ENCODE measurements at regions not wholly inside any gene's neighbourhood (a gene's known extent, or its start where the extent isn't known, plus 50 kb on each side); places are given as distances from the start of the nearest gene placed in this dataset.
"Not testable (repeated sequence)": the region's sequence is repeated elsewhere in the genome, so short reads cannot be mapped to it uniquely, and the experiment has no call there.

GRCh38 chr17:72380737-72381136 lies 259.9 kb downstream of the SOX9 start:
- DNase-seq (ENCODE audit: insufficient read length, low spot score) (no peak), FAIRE-seq (no peak)
- TF ChIP-seq, protein P1, sequence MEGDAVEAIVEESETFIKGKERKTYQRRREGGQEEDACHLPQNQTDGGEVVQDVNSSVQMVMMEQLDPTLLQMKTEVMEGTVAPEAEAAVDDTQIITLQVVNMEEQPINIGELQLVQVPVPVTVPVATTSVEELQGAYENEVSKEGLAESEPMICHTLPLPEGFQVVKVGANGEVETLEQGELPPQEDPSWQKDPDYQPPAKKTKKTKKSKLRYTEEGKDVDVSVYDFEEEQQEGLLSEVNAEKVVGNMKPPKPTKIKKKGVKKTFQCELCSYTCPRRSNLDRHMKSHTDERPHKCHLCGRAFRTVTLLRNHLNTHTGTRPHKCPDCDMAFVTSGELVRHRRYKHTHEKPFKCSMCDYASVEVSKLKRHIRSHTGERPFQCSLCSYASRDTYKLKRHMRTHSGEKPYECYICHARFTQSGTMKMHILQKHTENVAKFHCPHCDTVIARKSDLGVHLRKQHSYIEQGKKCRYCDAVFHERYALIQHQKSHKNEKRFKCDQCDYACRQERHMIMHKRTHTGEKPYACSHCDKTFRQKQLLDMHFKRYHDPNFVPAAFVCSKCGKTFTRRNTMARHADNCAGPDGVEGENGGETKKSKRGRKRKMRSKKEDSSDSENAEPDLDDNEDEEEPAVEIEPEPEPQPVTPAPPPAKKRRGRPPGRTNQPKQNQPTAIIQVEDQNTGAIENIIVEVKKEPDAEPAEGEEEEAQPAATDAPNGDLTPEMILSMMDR (IDR thresholded peaks at IDR 0.05; ENCODE audit: insufficient read depth, missing control alignments): no peak

DNA sequence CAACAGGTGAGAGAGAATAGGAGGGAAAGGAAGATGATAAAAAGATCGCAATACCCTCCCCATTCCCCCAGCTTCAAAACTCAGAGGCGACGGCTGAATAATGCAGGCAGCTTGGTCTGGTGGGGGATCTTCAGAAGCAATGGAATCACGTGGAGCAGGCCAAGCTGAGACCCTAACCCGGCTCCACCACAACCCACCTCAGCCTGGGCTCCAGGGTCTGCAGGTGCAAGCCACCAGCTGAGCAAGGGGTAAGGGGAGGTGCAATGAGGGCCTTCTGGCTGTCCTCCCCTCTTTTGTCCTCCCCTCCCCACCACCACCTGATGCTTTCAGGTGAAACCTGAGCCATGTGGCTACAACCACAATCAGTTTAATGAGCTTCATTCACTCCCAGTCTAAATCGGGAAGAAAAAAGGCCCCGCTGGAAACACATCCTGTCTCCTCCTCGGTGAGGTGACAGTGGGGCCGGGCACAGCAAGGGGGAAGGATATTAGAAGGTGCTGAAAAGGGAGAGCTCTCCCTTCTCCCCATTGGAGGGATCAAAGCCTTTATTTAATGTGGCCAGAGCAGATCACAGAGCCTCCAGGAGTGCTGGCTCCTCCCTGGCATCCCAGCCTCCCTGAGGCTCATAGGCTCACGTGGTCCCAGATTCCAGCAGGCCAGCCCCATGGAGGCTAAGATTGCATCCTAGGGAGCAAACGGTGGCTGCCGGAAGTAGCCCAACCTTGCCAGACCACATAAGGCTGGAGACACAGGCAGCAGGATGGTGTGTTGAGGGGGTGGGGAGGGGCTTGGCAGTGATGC lies 261.0 kb downstream of the SOX9 start:
- DNase-seq (ENCODE audit: insufficient read length, low spot score): no peak
- no peak for FAIRE-seq

DNA sequence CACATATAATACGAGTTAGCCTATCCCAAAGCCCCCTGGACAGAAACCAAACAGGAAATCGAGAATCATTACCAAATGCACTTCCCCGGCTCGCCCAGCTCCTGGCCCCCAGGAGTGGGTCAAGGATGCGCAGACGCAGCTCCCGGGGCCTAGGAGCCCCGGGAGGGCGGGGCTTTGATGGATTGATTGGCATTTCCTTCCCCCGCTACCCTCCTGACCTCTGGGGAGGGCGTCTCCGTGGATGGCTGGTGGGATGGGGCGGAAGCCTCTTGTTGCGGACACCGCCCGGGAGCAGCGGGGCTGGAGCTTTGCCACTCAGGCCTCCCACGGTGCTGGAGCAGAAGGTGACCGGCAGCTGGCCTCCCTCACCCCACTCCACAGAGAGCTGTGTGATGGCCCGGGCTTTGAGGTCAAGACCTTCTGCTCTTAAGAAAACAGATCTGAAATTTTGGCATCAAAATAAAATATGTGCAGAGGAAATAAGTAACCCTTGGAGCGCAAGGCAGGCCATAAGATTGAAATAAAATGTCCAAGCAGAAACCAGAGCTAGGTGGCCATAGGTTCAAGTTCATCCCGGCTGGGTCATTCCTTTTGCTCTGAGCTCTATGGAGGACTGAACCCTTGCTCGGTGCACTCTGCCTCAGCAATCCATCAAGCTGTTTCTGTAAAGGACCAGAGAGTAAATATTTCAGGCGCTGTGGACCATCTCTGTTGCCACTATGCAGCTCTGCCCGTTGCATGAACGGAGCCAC lies 262.3 kb downstream of the SOX9 start:
- FAIRE-seq (no peak), DNase-seq (ENCODE audit: insufficient read length, low spot score) (no peak)
- TF ChIP-seq, protein P1 (IDR thresholded peaks at IDR 0.05; ENCODE audit: insufficient read depth, missing control alignments): no peak

More for the DNA sequence above, 261.0 kb downstream of the SOX9 start:
- TF ChIP-seq, protein P1 (IDR thresholded peaks at IDR 0.05; ENCODE audit: insufficient read depth, missing control alignments): no peak

GRCh38 chr17:72385475-72385874 lies 264.7 kb downstream of the SOX9 start:
- TF ChIP-seq, protein P1 (IDR thresholded peaks at IDR 0.05; ENCODE audit: insufficient read depth, missing control alignments): no peak
- DNase-seq (ENCODE audit: insufficient read length, low spot score) (no peak), FAIRE-seq (no peak)

GRCh38 chr17:72386173-72386572 lies 265.4 kb downstream of the SOX9 start:
- DNase-seq (ENCODE audit: insufficient read length, low spot score); FAIRE-seq: not testable (repeated sequence)

GRCh38 chr17:72386619-72387237 lies 265.9 kb downstream of the SOX9 start:
- DNase-seq (ENCODE audit: insufficient read length, low spot score) (no peak), FAIRE-seq (no peak)
- TF ChIP-seq, protein P1 (IDR thresholded peaks at IDR 0.05; ENCODE audit: insufficient read depth, missing control alignments): no peak

GRCh38 chr17:72387487-72387886 lies 266.7 kb downstream of the SOX9 start:
- TF ChIP-seq, protein P1 (IDR thresholded peaks at IDR 0.05; ENCODE audit: insufficient read depth, missing control alignments): no peak
- DNase-seq (ENCODE audit: insufficient read length, low spot score) (no peak), FAIRE-seq (no peak)
